Activated CD8-positive, alpha-beta memory T cell treated with anti-CD3 and anti-CD28 coated beads, Interleukin-2, amount 50 U/mL, for 1 hour (primary cell): ENCODE measurements at regions not wholly inside any gene's neighbourhood (a gene's known extent, or its start where the extent isn't known, plus 50 kb on each side); places are given as distances from the start of the nearest gene placed in this dataset.

Source experiments
- DNase-seq: peaks from one replicate; pipeline ENCODE4 v3.0.0-alpha.2; 2020; ENCODE audit errors: extremely low read depth

DNA sequence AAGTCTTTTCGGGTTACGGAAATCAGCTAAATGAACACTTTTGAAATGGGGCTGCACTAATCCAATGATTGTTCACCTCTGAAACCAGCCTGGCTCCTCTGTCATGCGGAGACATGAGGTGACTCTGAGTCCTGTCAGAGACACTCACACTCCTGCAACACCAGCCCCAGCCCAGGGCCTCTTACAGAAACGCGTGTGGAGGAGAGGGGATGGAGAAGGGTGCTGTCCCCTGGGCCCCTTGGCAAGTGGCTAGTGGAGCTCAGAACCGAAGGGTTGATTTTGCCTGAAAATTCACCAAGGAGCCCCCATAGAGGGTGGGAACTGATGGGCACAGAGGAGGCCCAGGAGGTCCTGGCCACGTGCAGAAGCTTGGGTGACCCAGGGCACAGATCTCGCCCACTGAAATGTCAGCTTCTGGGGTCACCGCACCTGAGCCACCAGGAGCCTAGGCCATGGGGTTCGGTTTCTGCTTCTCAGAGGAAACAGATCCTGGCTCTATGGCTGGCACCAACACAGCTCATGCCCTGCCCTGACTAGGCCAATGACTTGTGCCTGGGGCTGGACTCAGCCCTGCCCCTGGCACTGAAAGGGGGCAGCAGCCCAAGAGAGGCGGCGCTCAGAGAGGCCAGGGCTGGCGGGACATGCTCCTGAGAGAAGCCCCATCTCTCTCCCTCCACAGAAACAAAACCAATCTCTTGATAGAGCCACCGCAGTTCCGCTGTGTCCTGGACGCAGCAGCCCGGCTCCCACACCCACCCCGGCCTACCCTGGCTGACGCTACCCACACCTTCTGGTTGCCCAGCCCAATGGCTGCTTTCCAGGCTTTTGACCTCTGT, 144.7 kb downstream of the ERMARD start:
- DNase-seq, result no peak

GRCh38 chr6:169895000-169895759, 143.8 kb downstream of the ERMARD start:
- DNase-seq, result no peak

DNA sequence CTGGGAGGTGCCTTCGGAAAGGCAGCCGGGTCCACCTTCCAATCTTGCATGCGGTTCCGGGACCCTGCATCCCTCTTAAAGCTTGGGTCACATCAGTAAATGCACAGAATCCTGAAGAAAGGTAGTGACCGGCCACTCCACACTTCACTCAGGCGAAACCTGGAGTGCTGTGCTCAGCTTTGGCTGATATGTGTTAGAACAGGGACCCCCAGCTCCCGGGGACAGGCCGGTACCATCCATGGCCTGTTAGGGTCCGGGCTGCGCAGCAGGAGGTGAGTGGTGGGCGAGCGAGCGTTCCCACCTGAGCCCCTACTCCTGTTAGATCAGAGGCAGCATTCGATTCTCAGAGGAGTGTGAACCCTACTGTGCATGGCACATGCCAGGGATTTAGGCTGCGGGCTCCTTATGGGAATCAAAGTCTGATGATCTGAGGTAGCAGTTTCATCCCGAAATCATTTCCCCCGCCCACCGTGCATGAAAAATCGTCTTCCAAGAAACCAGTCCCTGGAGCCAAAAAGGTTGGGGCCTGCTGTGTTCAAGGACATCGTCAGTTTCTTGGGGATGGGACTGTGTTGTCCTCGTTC, 143.0 kb downstream of the ERMARD start:
- DNase-seq, result no peak

DNA sequence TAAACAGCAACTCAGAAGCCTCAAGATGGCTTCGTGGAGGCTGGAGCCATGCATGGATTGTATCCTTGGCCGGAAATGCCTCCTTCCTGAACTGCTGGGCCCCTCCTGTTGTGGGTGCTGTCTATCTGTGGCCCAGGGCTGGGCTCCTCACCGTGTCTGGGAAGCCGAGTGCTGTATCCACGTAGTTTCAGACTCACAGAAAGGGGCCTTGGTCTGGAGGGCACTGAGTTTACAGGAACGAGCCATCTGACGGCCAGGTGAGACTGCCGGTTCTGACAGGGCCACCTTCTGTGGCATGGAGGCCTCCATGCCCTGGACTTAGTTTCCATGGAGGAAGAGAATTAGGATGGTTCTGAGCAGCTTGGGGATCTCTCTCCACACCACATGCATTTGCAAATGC, 142.2 kb downstream of the ERMARD start:
- no peak for DNase-seq

- no peak for DNase-seq
Measured at GRCh38 chr6:169891846-169892245, 140.4 kb downstream of the ERMARD start.

GRCh38 chr6:169891421-169891820, 140.0 kb downstream of the ERMARD start:
- DNase-seq, result no peak

- DNase-seq, result no peak
Measured at GRCh38 chr6:169890901-169891300, 139.5 kb downstream of the ERMARD start.

- no peak for DNase-seq
Measured at GRCh38 chr6:169890049-169890448, 138.6 kb downstream of the ERMARD start.

- DNase-seq, result no peak
Measured at GRCh38 chr6:169887529-169888140, 136.2 kb downstream of the ERMARD start.

DNA sequence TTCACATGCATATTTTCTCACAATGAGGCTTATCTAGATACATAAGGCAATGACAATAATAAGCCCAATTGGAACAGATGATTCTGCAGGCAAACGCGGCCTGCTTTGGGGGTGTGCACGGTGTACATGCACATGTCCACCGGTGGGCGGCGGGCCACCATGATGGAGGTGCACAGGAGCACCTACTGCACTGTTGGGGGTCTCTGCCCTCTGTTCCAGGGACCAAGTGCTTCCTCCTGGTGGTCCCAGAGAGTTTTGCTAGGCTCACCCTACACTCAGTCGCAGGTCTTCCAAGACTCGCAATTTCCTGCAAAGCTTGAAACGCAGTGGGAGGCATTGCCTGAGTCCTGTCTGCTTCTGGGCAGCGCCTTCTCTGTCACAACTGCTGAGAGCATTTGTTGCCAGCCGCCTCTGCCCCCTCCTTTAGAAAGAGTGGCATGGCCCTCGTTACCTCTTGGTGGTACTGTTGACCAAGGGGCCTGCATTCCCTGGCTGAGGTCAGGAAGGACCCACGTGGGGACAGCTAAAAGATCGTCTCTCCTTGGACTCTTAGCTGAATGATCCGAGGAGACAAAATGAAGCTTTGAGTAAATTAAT, 135.3 kb downstream of the ERMARD start:
- no peak for DNase-seq

GRCh38 chr6:169885831-169886230, 134.4 kb downstream of the ERMARD start:
- DNase-seq, result no peak

GRCh38 chr6:169885131-169885530, 133.7 kb downstream of the ERMARD start:
- no peak for DNase-seq

DNA sequence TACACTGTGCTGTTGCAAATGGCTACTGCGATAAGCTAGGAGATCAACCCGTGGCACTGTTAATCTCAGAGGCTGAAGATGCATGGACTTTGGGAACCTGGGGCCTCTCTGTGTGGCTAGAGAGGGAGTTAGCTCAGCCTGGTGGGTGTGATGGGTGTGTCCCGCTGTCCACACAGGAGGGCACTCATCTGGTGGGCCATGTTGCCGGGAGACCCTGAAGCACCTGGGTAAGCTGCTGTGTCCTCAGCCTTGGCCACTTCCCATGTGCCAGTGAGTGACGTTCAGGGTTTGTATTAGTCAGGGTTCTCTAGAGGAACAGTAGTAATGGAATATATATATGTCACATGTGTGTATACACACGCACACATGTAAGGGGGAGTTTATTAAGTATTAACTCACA, 132.7 kb downstream of the ERMARD start:
- DNase-seq, result no peak

DNA sequence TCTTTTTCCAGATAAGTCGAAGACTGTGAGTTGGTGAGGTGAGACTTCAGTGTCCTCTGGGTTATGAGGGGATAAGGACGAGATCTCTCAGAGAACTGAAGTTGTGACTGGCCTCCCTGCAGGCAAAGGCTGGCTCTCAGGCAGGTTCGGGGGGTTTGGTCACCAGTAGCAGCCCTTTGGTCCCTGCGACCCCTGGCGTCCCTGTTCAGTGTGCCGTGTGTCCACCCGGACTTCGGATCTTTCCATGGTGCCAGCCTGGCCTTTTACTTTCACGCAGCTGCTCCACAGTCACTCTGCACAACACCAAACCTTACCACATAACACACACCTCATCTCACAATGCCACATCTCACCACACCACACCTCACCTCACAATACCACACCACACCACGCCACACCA, 131.9 kb downstream of the ERMARD start:
- DNase-seq, result no peak

GRCh38 chr6:169881976-169882375, 130.6 kb downstream of the ERMARD start:
- no peak for DNase-seq

- DNase-seq, result no peak
Measured at GRCh38 chr6:169881398-169881797, 130.0 kb downstream of the ERMARD start.

DNA sequence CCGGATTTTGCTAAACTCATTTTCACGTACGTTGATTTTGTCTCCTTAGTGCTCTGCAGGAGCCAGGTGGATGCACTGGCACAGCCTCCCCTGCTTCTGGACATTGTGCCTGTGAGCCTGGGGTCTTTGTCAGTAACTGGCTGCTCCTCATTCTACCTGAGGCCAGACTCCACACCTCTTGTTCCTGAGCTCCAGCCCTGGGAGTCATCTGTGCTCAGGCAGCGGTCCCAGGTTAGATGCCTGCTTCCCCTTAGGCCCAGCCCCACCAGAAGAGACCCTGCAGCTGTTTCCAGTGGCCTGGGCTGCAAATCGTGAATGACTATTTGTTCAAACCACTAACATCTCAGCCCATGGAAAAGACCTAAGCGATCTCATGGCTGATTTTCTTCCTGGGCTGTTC, 129.1 kb downstream of the ERMARD start:
- DNase-seq, result no peak

GRCh38 chr6:169869301-169869700, 117.9 kb downstream of the ERMARD start:
- no peak for DNase-seq

GRCh38 chr6:169868458-169868857, 117.0 kb downstream of the ERMARD start:
- DNase-seq, result no peak

DNA sequence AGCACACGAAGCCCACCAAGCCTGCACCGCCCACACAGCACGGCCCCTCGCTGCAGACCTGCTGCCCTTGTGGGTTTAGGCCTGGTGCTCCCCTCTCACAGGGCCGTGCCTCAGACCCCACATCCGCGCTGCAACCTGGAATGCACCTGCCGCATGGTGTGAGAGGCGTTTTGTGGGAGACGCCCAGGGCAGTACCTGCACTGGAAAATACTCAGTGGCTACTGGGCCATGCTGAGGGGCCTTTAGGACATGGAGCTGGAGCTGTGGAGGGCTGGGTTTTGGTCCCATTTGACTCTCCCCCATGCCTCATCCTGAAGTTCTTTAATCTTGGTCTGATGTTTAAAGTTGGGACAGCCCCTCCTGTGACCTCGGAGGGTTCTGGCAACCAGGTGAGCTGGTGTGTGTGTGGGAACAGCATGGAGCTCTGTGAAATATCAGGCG, 116.3 kb downstream of the ERMARD start:
- no peak for DNase-seq

- DNase-seq, result no peak
Measured at GRCh38 chr6:169866668-169867521, 115.5 kb downstream of the ERMARD start.
